22Rv1 (cell line): ENCODE measurements at regions not wholly inside any gene's neighbourhood (a gene's known extent, or its start where the extent isn't known, plus 50 kb on each side); places are given as distances from the start of the nearest gene placed in this dataset.

ENCODE experiments used
- H3K27ac ChIP-seq: fragments of 450-650 bp; 2 replicates; pipeline ENCODE4 v1.5.1; 2017
- CTCF ChIP-seq: fragments of 450-650 bp; IDR thresholded peaks from 2 replicates; pipeline ENCODE4 v1.5.1; 2017; ENCODE audit warnings: mild to moderate bottlenecking
- ZFX ChIP-seq: fragments of 450-650 bp; IDR thresholded peaks from 2 replicates; pipeline ENCODE4 v1.6.1; 2017; ENCODE audit warnings: antibody characterized with exemption, borderline replicate concordance

GRCh38 chr5:152673601-152674000, 268.5 kb upstream of the NMUR2 start:
- H3K27ac ChIP-seq: no peak overlapping the region
- no peak for TF ChIP-seq ZFX
- no peak for TF ChIP-seq CTCF

- no peak overlapping the region for H3K27ac ChIP-seq
- TF ChIP-seq ZFX (no peak), CTCF (no peak)
These were observed 269.3 kb upstream of the NMUR2 start for GRCh38 chr5:152674403-152674802.

GRCh38 chr5:152676196-152676595, 271.1 kb upstream of the NMUR2 start:
- TF ChIP-seq ZFX (no peak), CTCF (no peak)
- H3K27ac ChIP-seq: no peak overlapping the region

GRCh38 chr5:152683205-152683604, 278.1 kb upstream of the NMUR2 start:
- no peak for TF ChIP-seq CTCF
- TF ChIP-seq ZFX: no peak
- H3K27ac ChIP-seq: no peak overlapping the region

- no peak overlapping the region for H3K27ac ChIP-seq
- no peak for TF ChIP-seq ZFX
- TF ChIP-seq CTCF: no peak
These were observed 281.9 kb upstream of the NMUR2 start for GRCh38 chr5:152686931-152687330.

GRCh38 chr5:152688561-152689249, 283.6 kb upstream of the NMUR2 start:
- H3K27ac ChIP-seq: no peak overlapping the region
- TF ChIP-seq CTCF (no peak), ZFX (no peak)

GRCh38 chr5:152689250-152689711, 284.2 kb upstream of the NMUR2 start:
- H3K27ac ChIP-seq: no peak overlapping the region
- TF ChIP-seq ZFX (no peak), CTCF (no peak)
